Cerebellar nuclear complex (tissue), 1 donor: ENCODE measurements at regions not wholly inside any gene's neighbourhood (a gene's known extent, or its start where the extent isn't known, plus 50 kb on each side); places are given as distances from the start of the nearest gene placed in this dataset.
"Not testable (repeated sequence)": the region's sequence is repeated elsewhere in the genome, so short reads cannot be mapped to it uniquely, and the experiment has no call there.

ENCODE experiments used
- DNase-seq, 2 experiments: peaks; one replicate each; lab custom pipeline; 2025; lab: John Stamatoyannopoulos, UW

- DNase-seq, result no peak
Observed at GRCh38 chr2:121818546-121818945, 63.1 kb downstream of the TSN start.

GRCh38 chr2:121819846-121820245 lies 64.4 kb downstream of the TSN start:
- DNase-seq, result no peak

GRCh38 chr2:121821476-121822158 lies 66.2 kb downstream of the TSN start:
- no peak for DNase-seq

- no peak for DNase-seq
Observed at GRCh38 chr2:121824264-121824663, 68.8 kb downstream of the TSN start.

GRCh38 chr2:121825003-121825950 lies 69.8 kb downstream of the TSN start:
- DNase-seq, result no peak

- no peak for DNase-seq
Observed at GRCh38 chr2:121826036-121826435, 70.6 kb downstream of the TSN start.

GRCh38 chr2:121828281-121828731 lies 72.9 kb downstream of the TSN start:
- no peak for DNase-seq

- no peak for DNase-seq
Observed at GRCh38 chr2:121830809-121831208, 75.4 kb downstream of the TSN start.

GRCh38 chr2:121831841-121832240 lies 76.4 kb downstream of the TSN start:
- DNase-seq, result no peak

GRCh38 chr2:121832412-121833357 lies 77.2 kb downstream of the TSN start:
- no peak for DNase-seq

GRCh38 chr2:121833358-121833723 lies 77.9 kb downstream of the TSN start:
- no peak for DNase-seq

- no peak for DNase-seq
Observed at GRCh38 chr2:121836611-121837010, 81.2 kb downstream of the TSN start.

- DNase-seq, result no peak
Observed at GRCh38 chr2:121837591-121837990, 82.1 kb downstream of the TSN start.

GRCh38 chr2:121838551-121838950 lies 83.1 kb downstream of the TSN start:
- no peak for DNase-seq

- no peak for DNase-seq
Observed at GRCh38 chr2:121839584-121839983, 84.1 kb downstream of the TSN start.

- DNase-seq, result no peak
Observed at GRCh38 chr2:121849236-121849635, 93.8 kb downstream of the TSN start.

- DNase-seq, result not testable (repeated sequence)
Observed at GRCh38 chr2:121853149-121853548, 97.7 kb downstream of the TSN start.

GRCh38 chr2:121855510-121855909 lies 100.1 kb downstream of the TSN start:
- DNase-seq, result no peak

- DNase-seq, result no peak
Observed at GRCh38 chr2:121856360-121856759, 100.9 kb downstream of the TSN start.

- DNase-seq, result no peak
Observed at GRCh38 chr2:121858369-121858768, 102.9 kb downstream of the TSN start.

- no peak for DNase-seq
Observed at GRCh38 chr2:121858847-121859246, 103.4 kb downstream of the TSN start.
